ENCODE measurements at regions not wholly inside any gene's neighbourhood (a gene's known extent, or its start where the extent isn't known, plus 50 kb on each side); places are given as distances from the start of the nearest gene placed in this dataset.

GRCh38 chr4:129335818-129336217 is 239.9 kb downstream of the C4orf33 start:
- H4K20me1 ChIP-seq (ENCODE audit: control insufficient read depth, extremely low read depth, insufficient read depth, low read length): no peaks in the 10 kb centered on the region
- no peak overlapping the region for H3K27ac ChIP-seq (ENCODE audit: insufficient read depth, low read length)
- no peaks in the 10 kb centered on the region for H3K36me3 ChIP-seq (ENCODE audit: control insufficient read depth, insufficient read depth, low read length)
- no peaks in the 10 kb centered on the region for H3K79me2 ChIP-seq (ENCODE audit: control insufficient read depth, insufficient read depth, low read length)
- TF ChIP-seq EZH2 (IDR thresholded peaks at IDR 0.05; ENCODE audit: low read length, missing control alignments) (no peak), CTCF (conservative IDR thresholded peaks at IDR 0.05 in 1 of 2, IDR thresholded peaks at IDR 0.05 in 1 of 2; ENCODE audit: low read depth in 1 of 2, low read length in 2 of 2) (no peak)
- no peak overlapping the region for H3K4me2 ChIP-seq (ENCODE audit: extremely low read depth, insufficient read depth, low read length)
- H3K27me3 ChIP-seq (ENCODE audit: control insufficient read depth, insufficient read depth, low read length): no peaks in the 10 kb centered on the region
- H3K4me3 ChIP-seq (replicated peaks in 1 of 4; ENCODE audit: control extremely low read depth in 1 of 4, insufficient read depth in 1 of 4, low read depth in 3 of 4, low read length in 4 of 4): no peak overlapping the region
- H3K9me3 ChIP-seq (ENCODE audit: control insufficient read depth, insufficient read depth, low read depth, low read length): no peaks in the 10 kb centered on the region
- no peak for DNase-seq (ENCODE audit: low read depth in 2 of 2)
- H2AFZ ChIP-seq (ENCODE audit: low read length): no peak overlapping the region
- H3K4me1 ChIP-seq (ENCODE audit: control insufficient read depth, extremely low read depth, insufficient read depth, low read length): no peaks in the 10 kb centered on the region
- H3K9ac ChIP-seq (ENCODE audit: insufficient read depth, low read length): no peak overlapping the region

- H3K4me3 ChIP-seq (replicated peaks in 1 of 4; ENCODE audit: control extremely low read depth in 1 of 4, insufficient read depth in 1 of 4, low read depth in 3 of 4, low read length in 4 of 4): no peak overlapping the region
- H3K4me1 ChIP-seq (ENCODE audit: control insufficient read depth, extremely low read depth, insufficient read depth, low read length): no peaks in the 10 kb centered on the region
- H3K79me2 ChIP-seq (ENCODE audit: control insufficient read depth, insufficient read depth, low read length): no peaks in the 10 kb centered on the region
- H3K36me3 ChIP-seq (ENCODE audit: control insufficient read depth, insufficient read depth, low read length): no peaks in the 10 kb centered on the region
- H3K9ac ChIP-seq (ENCODE audit: insufficient read depth, low read length): no peak overlapping the region
- H3K27ac ChIP-seq (ENCODE audit: insufficient read depth, low read length): no peak overlapping the region
- H3K9me3 ChIP-seq (ENCODE audit: control insufficient read depth, insufficient read depth, low read depth, low read length): no peaks in the 10 kb centered on the region
- H4K20me1 ChIP-seq (ENCODE audit: control insufficient read depth, extremely low read depth, insufficient read depth, low read length): no peaks in the 10 kb centered on the region
- TF ChIP-seq CTCF (conservative IDR thresholded peaks at IDR 0.05 in 1 of 2, IDR thresholded peaks at IDR 0.05 in 1 of 2; ENCODE audit: low read depth in 1 of 2, low read length in 2 of 2): no peak
- no peak for TF ChIP-seq EZH2 (IDR thresholded peaks at IDR 0.05; ENCODE audit: low read length, missing control alignments)
- no peak overlapping the region for H2AFZ ChIP-seq (ENCODE audit: low read length)
- no peak for DNase-seq (ENCODE audit: low read depth in 2 of 2)
- H3K27me3 ChIP-seq (ENCODE audit: control insufficient read depth, insufficient read depth, low read length): no peaks in the 10 kb centered on the region
- no peak overlapping the region for H3K4me2 ChIP-seq (ENCODE audit: extremely low read depth, insufficient read depth, low read length)
Measured at GRCh38 chr4:129336457-129337227, 240.7 kb downstream of the C4orf33 start.

GRCh38 chr4:129337228-129337620 is 241.3 kb downstream of the C4orf33 start:
- H3K4me2 ChIP-seq (ENCODE audit: extremely low read depth, insufficient read depth, low read length): no peak overlapping the region
- no peak overlapping the region for H3K4me3 ChIP-seq (replicated peaks in 1 of 4; ENCODE audit: control extremely low read depth in 1 of 4, insufficient read depth in 1 of 4, low read depth in 3 of 4, low read length in 4 of 4)
- H3K9me3 ChIP-seq (ENCODE audit: control insufficient read depth, insufficient read depth, low read depth, low read length): no peaks in the 10 kb centered on the region
- H3K27ac ChIP-seq (ENCODE audit: insufficient read depth, low read length): no peak overlapping the region
- no peaks in the 10 kb centered on the region for H3K36me3 ChIP-seq (ENCODE audit: control insufficient read depth, insufficient read depth, low read length)
- H4K20me1 ChIP-seq (ENCODE audit: control insufficient read depth, extremely low read depth, insufficient read depth, low read length): no peaks in the 10 kb centered on the region
- H3K79me2 ChIP-seq (ENCODE audit: control insufficient read depth, insufficient read depth, low read length): no peaks in the 10 kb centered on the region
- no peak overlapping the region for H2AFZ ChIP-seq (ENCODE audit: low read length)
- DNase-seq (ENCODE audit: low read depth in 2 of 2): no peak
- no peaks in the 10 kb centered on the region for H3K27me3 ChIP-seq (ENCODE audit: control insufficient read depth, insufficient read depth, low read length)
- no peak for TF ChIP-seq EZH2 (IDR thresholded peaks at IDR 0.05; ENCODE audit: low read length, missing control alignments)
- TF ChIP-seq CTCF (conservative IDR thresholded peaks at IDR 0.05 in 1 of 2, IDR thresholded peaks at IDR 0.05 in 1 of 2; ENCODE audit: low read depth in 1 of 2, low read length in 2 of 2): no peak
- H3K4me1 ChIP-seq (ENCODE audit: control insufficient read depth, extremely low read depth, insufficient read depth, low read length): no peaks in the 10 kb centered on the region
- H3K9ac ChIP-seq (ENCODE audit: insufficient read depth, low read length): no peak overlapping the region

All from fibroblast of lung (primary cell).